Ishikawa (cell line): ENCODE measurements at regions not wholly inside any gene's neighbourhood (a gene's known extent, or its start where the extent isn't known, plus 50 kb on each side); places are given as distances from the start of the nearest gene placed in this dataset.

Experiments
- CEBPB ChIP-seq: IDR thresholded peaks from 2 replicates; pipeline ENCODE4 v1.6.1; 2012
- CREB1 ChIP-seq: IDR thresholded peaks from 2 replicates; pipeline ENCODE4 v1.6.1; 2012; ENCODE audit warnings: low read depth
- EGR1 ChIP-seq: IDR thresholded peaks from 2 replicates; pipeline ENCODE4 v1.6.1; 2012
- EP300 ChIP-seq: IDR thresholded peaks from 2 replicates; pipeline ENCODE4 v1.6.1; 2012; ENCODE audit warnings: borderline replicate concordance
- FOXM1 ChIP-seq: IDR thresholded peaks from 2 replicates; pipeline ENCODE4 v1.6.1; 2012; ENCODE audit warnings: low read depth, borderline replicate concordance
- MAX ChIP-seq: IDR thresholded peaks from 2 replicates; pipeline ENCODE4 v1.6.1; 2012
- NFIC ChIP-seq: IDR thresholded peaks from 2 replicates; pipeline ENCODE4 v1.6.1; 2012
- RAD21 ChIP-seq: IDR thresholded peaks from 2 replicates; pipeline ENCODE4 v1.6.1; 2012; ENCODE audit warnings: low read depth
- TAF1 ChIP-seq: IDR thresholded peaks from 2 replicates; pipeline ENCODE4 v1.6.1; 2012; ENCODE audit warnings: low read depth, mild to moderate bottlenecking
- TCF12 ChIP-seq: IDR thresholded peaks from 2 replicates; pipeline ENCODE4 v1.6.1; 2012; ENCODE audit warnings: low read depth
- TEAD4 ChIP-seq: IDR thresholded peaks from 2 replicates; pipeline ENCODE4 v1.6.1; 2012
- YY1 ChIP-seq: IDR thresholded peaks from 2 replicates; pipeline ENCODE4 v1.6.1; 2012; ENCODE audit warnings: low read depth
- ZBTB7A ChIP-seq: IDR thresholded peaks from 2 replicates; pipeline ENCODE4 v1.6.1; 2012; ENCODE audit warnings: low read depth
- TF ChIP-seq, protein P1 (sequence below): IDR thresholded peaks from 2 replicates; pipeline ENCODE4 v1.6.1; 2012
- TF ChIP-seq, protein P2 (sequence below): IDR thresholded peaks from 2 replicates; pipeline ENCODE4 v1.6.1; 2012; ENCODE audit warnings: low read depth, mild to moderate bottlenecking

DNA sequence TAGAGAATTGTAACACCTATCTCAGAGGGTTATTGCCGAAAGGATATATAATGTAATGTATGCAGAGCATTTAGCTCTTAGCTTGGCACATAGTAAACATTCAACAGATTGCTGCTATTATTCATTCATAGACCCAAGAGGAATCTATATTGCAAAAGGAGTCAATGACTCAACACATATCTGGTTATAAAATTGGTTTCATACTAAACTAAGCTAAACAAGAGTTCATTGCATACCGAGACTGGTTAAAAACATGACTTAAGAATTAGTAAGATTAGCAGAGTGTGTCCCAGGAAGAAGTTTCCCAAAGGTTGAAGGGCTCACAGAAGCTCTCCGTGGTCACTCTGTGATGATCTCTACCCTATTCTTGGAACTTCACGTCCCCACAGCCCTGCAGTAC lies 339.6 kb upstream of the CCNH start:
- TF ChIP-seq EGR1 = no peak

DNA sequence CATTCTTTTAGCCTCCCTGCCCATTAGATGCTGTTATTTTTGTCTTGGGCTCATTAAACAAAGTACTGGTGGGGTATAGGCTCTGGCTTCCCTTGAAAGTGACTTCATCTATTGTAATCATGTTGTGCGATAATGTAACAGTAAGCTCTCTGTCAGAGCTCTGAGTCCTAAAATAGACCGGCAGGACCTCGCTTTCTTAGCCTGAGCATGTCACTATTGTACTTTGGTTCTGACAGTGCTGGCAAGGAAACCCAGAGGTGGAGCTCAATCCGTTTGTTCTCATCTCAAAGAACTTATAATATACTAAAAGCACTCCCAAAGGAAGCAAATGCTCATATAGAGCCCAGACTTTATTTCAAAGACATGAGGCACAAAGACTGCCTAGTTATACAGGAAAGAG lies 339.1 kb upstream of the CCNH start:
- no peak for TF ChIP-seq EGR1
- TF ChIP-seq, protein P1, sequence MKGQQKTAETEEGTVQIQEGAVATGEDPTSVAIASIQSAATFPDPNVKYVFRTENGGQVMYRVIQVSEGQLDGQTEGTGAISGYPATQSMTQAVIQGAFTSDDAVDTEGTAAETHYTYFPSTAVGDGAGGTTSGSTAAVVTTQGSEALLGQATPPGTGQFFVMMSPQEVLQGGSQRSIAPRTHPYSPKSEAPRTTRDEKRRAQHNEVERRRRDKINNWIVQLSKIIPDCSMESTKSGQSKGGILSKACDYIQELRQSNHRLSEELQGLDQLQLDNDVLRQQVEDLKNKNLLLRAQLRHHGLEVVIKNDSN = no peak
- no peak for TF ChIP-seq ZBTB7A
- TF ChIP-seq RAD21 = no peak
- TF ChIP-seq EP300 = no peak
- TF ChIP-seq TEAD4 = no peak
- TF ChIP-seq, protein P2, sequence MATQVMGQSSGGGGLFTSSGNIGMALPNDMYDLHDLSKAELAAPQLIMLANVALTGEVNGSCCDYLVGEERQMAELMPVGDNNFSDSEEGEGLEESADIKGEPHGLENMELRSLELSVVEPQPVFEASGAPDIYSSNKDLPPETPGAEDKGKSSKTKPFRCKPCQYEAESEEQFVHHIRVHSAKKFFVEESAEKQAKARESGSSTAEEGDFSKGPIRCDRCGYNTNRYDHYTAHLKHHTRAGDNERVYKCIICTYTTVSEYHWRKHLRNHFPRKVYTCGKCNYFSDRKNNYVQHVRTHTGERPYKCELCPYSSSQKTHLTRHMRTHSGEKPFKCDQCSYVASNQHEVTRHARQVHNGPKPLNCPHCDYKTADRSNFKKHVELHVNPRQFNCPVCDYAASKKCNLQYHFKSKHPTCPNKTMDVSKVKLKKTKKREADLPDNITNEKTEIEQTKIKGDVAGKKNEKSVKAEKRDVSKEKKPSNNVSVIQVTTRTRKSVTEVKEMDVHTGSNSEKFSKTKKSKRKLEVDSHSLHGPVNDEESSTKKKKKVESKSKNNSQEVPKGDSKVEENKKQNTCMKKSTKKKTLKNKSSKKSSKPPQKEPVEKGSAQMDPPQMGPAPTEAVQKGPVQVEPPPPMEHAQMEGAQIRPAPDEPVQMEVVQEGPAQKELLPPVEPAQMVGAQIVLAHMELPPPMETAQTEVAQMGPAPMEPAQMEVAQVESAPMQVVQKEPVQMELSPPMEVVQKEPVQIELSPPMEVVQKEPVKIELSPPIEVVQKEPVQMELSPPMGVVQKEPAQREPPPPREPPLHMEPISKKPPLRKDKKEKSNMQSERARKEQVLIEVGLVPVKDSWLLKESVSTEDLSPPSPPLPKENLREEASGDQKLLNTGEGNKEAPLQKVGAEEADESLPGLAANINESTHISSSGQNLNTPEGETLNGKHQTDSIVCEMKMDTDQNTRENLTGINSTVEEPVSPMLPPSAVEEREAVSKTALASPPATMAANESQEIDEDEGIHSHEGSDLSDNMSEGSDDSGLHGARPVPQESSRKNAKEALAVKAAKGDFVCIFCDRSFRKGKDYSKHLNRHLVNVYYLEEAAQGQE = no peak
- TF ChIP-seq NFIC = no peak
- no peak for TF ChIP-seq YY1
- no peak for TF ChIP-seq TCF12
- no peak for TF ChIP-seq CREB1
- no peak for TF ChIP-seq TAF1
- no peak for TF ChIP-seq CEBPB
- no peak for TF ChIP-seq FOXM1

- TF ChIP-seq RAD21 = no peak
- TF ChIP-seq, protein P1 = no peak
Measured at GRCh38 chr5:87746891-87747377, 334.2 kb upstream of the CCNH start.

GRCh38 chr5:87746341-87746740 lies 333.6 kb upstream of the CCNH start:
- TF ChIP-seq YY1 (no peak), NFIC (no peak), RAD21 (no peak), MAX (no peak), FOXM1 (no peak), TEAD4 (no peak), CEBPB (no peak), TCF12 (no peak), TAF1 (no peak), EP300 (no peak), ZBTB7A (no peak), CREB1 (no peak), EGR1 (no peak)
- TF ChIP-seq, protein P2 = no peak
- TF ChIP-seq, protein P1 = no peak

DNA sequence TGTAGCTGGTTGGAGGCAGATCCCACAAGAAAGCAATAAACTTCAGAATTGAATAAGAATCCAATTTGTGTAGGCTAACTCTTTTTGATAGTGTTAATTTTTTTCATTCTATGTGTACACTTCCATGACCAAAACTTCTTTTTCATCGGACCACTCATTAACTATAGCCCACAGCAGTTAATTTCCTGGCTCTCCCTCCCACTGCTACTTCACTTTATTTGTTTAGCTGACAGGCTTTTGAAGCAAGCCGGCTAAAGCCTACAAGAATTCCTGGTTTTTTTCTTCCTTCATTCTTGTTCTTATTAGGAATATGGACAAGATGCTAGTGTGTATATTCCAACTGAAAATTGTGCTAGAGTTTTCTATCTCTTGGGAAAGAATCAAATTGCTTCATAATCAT lies 329.2 kb upstream of the CCNH start:
- TF ChIP-seq NFIC (no peak), FOXM1 (no peak), YY1 (no peak), TCF12 (no peak), TAF1 (no peak)
- TF ChIP-seq, protein P2 = no peak
